Vagina (tissue), 2 donors: ENCODE measurements at regions not wholly inside any gene's neighbourhood (a gene's known extent, or its start where the extent isn't known, plus 50 kb on each side); places are given as distances from the start of the nearest gene placed in this dataset.

Source experiments
- DNase-seq, 2 donors: peaks; one replicate each; pipeline ENCODE4 v3.0.0-alpha.2; 2017; ENCODE audit errors: extremely low spot score in 2 of 2
- H3K27ac ChIP-seq: fragments of 200-600 bp; sonication (generic); one replicate; pipeline ENCODE4 v1.5.1; 2019
- H3K27me3 ChIP-seq: fragments of 200-600 bp; sonication (generic); one replicate; pipeline ENCODE4 v1.5.1; 2019
- H3K36me3 ChIP-seq, 2 donors: fragments of 200-600 bp; sonication (generic); one replicate each; pipeline ENCODE4 v1.5.1; 2017 to 2019
- H3K4me1 ChIP-seq: fragments of 200-600 bp; sonication (generic); one replicate; pipeline ENCODE4 v1.5.1; 2019
- H3K4me3 ChIP-seq, 2 donors: fragments of 200-600 bp; sonication (generic); 1 replicate in 1 of 2; 2 replicates in 1 of 2; pipeline ENCODE4 v1.5.1; 2016 to 2019
- H3K9me3 ChIP-seq: fragments of 200-600 bp; sonication (generic); one replicate; pipeline ENCODE4 v1.5.1; 2019
- CTCF ChIP-seq, 3 experiments: fragments of 450-650 bp in 2 of 3; fragments of 200-600 bp in 1 of 3; sonication (generic) in 1 of 3; IDR thresholded peaks; one replicate each; pipeline ENCODE4 v1.5.1; 2017 to 2019; ENCODE audit warnings: antibody characterized with exemption in 3 of 3, mild to moderate bottlenecking in 2 of 3, moderate library complexity in 2 of 3
- POLR2A ChIP-seq, 2 donors: fragments of 450-650 bp; IDR thresholded peaks; one replicate each; pipeline ENCODE4 v1.6.1; 2017; ENCODE audit warnings: antibody characterized with exemption in 2 of 2, mild to moderate bottlenecking in 2 of 2, moderate library complexity in 2 of 2
- POLR2AphosphoS5 ChIP-seq, 2 donors: sonication (generic); formaldehyde crosslinking; IDR thresholded peaks; one replicate each; pipeline ENCODE4 v1.9.0; 2017; ENCODE audit warnings: antibody characterized with exemption in 2 of 2, mild to moderate bottlenecking in 2 of 2, low read depth in 1 of 2; ENCODE audit not compliant: insufficient read depth in 1 of 2
- intact Hi-C: fragments of 100-400 bp; cut with DNase I; formaldehyde crosslinking; loops from one replicate; pipeline ENCODE4 v1.15.1; 2023

- H3K27ac ChIP-seq, result no peak overlapping the region
- H3K4me1 ChIP-seq, result peaks cover 17% of the 10 kb centered on the region
- no peaks in the 10 kb centered on the region for H3K9me3 ChIP-seq
- intact Hi-C loops, result no loop called here
- no peak overlapping the region for H3K4me3 ChIP-seq
- TF ChIP-seq POLR2AphosphoS5 (IDR thresholded peaks at IDR 0.05; ENCODE audit: insufficient read depth in 1 of 2, low read depth in 1 of 2), result no peak
- no peak for TF ChIP-seq POLR2A (IDR thresholded peaks at IDR 0.05)
- no peak for TF ChIP-seq CTCF (IDR thresholded peaks at IDR 0.05)
- H3K27me3 ChIP-seq, result no peaks in the 10 kb centered on the region
- no peak for DNase-seq
- no peaks in the 10 kb centered on the region for H3K36me3 ChIP-seq
These were observed 61.3 kb upstream of the CARMIL1 start for GRCh38 chr6:25217829-25218228.

- no peak for TF ChIP-seq CTCF (IDR thresholded peaks at IDR 0.05)
- no peak for TF ChIP-seq POLR2A (IDR thresholded peaks at IDR 0.05)
- no peak for TF ChIP-seq POLR2AphosphoS5 (IDR thresholded peaks at IDR 0.05; ENCODE audit: insufficient read depth in 1 of 2, low read depth in 1 of 2)
- H3K4me3 ChIP-seq, result no peak overlapping the region
- intact Hi-C loops, result no loop called here
- no peaks in the 10 kb centered on the region for H3K27me3 ChIP-seq
- no peaks in the 10 kb centered on the region for H3K9me3 ChIP-seq
- no peaks in the 10 kb centered on the region for H3K36me3 ChIP-seq
- peaks cover 17% of the 10 kb centered on the region for H3K4me1 ChIP-seq
- no peak for DNase-seq
- no peak overlapping the region for H3K27ac ChIP-seq
These were observed 60.8 kb upstream of the CARMIL1 start for GRCh38 chr6:25218346-25218745.

GRCh38 chr6:25219216-25219916 lies 59.8 kb upstream of the CARMIL1 start:
- no peak overlapping the region for H3K27ac ChIP-seq
- no peaks in the 10 kb centered on the region for H3K36me3 ChIP-seq
- DNase-seq, result no peak
- intact Hi-C loops, result no loop called here
- TF ChIP-seq POLR2AphosphoS5 (IDR thresholded peaks at IDR 0.05; ENCODE audit: insufficient read depth in 1 of 2, low read depth in 1 of 2) (no peak), POLR2A (IDR thresholded peaks at IDR 0.05) (no peak), CTCF (IDR thresholded peaks at IDR 0.05) (no peak)
- no peaks in the 10 kb centered on the region for H3K9me3 ChIP-seq
- no peaks in the 10 kb centered on the region for H3K27me3 ChIP-seq
- peaks cover 17% of the 10 kb centered on the region for H3K4me1 ChIP-seq
- H3K4me3 ChIP-seq, result no peak overlapping the region

GRCh38 chr6:25219917-25220278 lies 59.3 kb upstream of the CARMIL1 start:
- Histone ChIP-seq H3K27ac (no peak overlapping the region), H3K36me3 (no peaks in the 10 kb centered on the region), H3K4me3 (no peak overlapping the region), H3K4me1 (peaks cover 17% of the 10 kb centered on the region), H3K27me3 (no peaks in the 10 kb centered on the region), H3K9me3 (no peaks in the 10 kb centered on the region)
- intact Hi-C loops, result no loop called here
- no peak for TF ChIP-seq POLR2AphosphoS5 (IDR thresholded peaks at IDR 0.05; ENCODE audit: insufficient read depth in 1 of 2, low read depth in 1 of 2)
- TF ChIP-seq CTCF (IDR thresholded peaks at IDR 0.05), result no peak
- no peak for TF ChIP-seq POLR2A (IDR thresholded peaks at IDR 0.05)
- no peak for DNase-seq

- Histone ChIP-seq H3K27me3 (no peaks in the 10 kb centered on the region), H3K27ac (no peak overlapping the region), H3K4me1 (peaks cover 17% of the 10 kb centered on the region), H3K9me3 (no peaks in the 10 kb centered on the region), H3K36me3 (no peaks in the 10 kb centered on the region), H3K4me3 (no peak overlapping the region)
- no peak for TF ChIP-seq CTCF (IDR thresholded peaks at IDR 0.05)
- intact Hi-C loops, result no loop called here
- DNase-seq, result no peak
These were observed 58.3 kb upstream of the CARMIL1 start for GRCh38 chr6:25220857-25221256.
